T follicular helper cell (primary cell): ENCODE measurements at regions not wholly inside any gene's neighbourhood (a gene's known extent, or its start where the extent isn't known, plus 50 kb on each side); places are given as distances from the start of the nearest gene placed in this dataset.

Source experiments
- DNase-seq: peaks from one replicate; pipeline ENCODE4 v3.0.0-alpha.2; 2020; ENCODE audit warnings: low read depth

DNA sequence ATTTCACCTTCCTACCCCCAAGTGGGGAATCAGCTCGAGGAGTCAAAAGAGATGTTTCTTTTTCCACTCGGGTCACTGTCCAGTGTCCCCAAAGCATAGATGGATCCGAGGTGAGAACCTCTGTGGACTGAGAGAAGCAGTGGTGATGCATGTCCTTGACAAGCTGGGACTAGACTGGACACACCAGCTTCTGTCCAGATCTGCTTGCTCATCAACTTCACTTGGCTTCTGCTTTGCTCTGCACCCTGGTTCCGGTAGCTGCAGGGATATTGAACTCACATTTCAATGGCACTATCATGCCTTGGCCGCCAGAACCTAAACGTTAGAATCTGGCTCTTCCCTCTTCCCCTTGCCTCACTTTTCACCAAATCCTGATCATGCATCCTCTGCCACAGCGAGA is 50.3 kb upstream of the CXCL12 start:
- no peak for DNase-seq

DNA sequence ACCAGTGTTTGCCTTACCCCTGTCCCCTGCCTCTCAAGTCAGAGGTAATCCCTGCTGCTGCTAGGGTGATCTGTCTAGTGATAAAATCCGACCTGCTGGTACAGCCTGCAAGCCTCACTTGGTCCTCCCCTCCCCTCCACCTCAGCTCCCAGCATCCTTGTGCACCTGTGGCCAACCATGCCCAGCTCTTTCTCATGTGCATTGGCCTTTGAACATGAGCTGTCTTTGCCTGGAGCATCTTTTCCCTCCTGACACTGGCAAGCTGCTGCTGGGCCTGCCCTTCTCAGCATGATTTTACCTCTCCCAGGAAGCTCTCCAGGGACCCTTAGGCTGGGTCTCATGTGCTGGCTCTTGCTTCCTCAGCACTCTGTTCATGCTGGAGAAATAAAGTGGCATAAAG is 51.3 kb upstream of the CXCL12 start:
- no peak for DNase-seq

DNA sequence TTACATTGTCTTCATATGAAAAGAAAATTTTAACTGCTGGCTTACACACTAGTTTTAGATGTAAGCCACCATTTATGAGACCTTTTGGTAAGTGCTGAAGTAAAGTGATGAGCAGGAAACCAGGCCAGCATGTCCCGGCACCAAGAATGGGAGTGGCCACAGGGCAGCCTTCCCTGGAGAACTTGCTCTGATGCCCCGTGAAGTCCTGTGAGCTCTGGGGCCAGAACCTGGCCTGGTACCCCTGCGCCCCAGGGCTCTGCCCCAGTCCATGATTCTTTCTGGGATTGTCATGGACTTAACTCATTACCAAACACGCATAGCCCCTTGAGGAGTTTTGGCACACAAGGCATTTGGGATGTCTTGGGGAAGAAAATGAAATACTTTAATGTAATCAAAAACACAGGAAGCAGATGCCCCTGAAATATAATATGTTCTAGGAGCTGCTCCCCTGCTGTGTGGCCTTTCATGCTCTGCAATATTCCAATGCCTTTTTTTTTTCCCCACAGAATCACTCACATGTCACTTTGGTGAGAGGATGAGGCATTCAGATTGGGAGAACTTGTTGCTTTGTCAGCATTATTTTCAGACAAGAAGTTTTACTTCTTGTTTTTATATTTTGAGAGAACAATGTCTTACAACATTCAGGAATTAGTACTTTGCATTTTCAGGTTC is 53.1 kb upstream of the CXCL12 start:
- DNase-seq, result no peak

DNA sequence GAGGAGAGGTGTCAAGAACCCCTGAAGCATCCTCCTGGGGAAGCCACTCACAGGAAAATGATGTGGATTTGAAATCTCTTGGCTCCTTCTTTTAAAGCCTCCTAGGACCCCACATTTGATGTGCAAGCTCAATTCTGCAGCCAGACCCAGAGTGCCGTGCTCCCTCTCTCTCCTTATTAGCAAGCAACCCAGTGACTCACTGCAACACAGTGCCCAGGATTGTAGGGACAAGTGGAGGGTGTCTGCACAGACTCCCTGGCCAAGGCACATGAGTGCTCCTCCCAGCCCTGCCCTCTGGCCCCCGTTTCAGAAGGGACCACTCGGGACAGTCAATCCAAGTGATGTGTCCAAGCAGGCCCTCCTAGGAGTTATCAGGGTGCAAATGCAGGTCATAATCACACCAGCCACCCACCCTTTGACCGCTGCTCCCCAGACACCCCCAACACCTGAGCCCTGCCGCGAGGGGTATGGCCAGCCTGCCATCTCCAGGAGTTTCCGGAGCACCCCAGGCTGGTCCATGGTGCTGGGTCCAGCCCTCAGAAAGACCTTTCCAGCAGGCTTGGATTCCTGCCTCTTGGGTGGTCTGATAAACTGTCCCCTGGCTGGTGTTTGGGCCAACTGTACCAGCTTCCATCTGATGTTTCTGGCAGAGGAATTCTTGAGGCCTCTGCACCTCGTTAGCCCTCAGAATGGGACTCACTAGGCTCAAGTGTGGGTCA is 54.5 kb upstream of the CXCL12 start:
- no peak for DNase-seq

DNA sequence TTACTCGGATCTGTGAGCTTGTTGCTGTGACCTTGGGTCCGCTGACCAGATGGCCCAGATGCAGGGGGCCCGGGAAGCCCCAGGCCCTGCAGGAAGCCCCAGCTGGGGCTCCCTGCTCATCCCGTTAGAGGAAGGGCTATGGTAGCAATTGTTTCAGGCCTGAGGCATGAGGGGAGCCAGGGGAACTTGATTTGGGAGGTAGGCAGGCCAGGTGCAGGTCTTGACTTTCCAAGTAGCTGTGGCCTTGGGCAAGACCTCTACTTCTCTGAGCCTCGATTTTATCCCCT is 55.0 kb upstream of the CXCL12 start:
- DNase-seq, result no peak

DNA sequence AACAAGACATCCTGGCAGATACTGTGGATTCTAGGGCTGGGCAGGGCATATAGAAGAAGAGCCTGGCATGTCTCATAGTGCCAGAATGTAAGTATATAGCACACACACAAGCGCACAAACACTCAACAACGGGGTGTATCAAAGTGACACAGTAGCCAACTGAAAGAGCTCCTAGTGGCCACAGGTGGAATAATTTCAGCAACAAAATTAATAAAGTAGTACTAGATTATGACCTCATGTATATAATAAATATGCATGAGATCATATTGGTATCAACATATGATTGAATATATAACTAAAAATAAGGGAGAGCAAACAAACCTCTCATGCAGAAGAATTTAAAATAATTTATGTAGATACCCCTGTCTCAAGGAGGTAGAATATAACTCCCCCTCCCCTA is 72.4 kb upstream of the CXCL12 start:
- no peak for DNase-seq

DNA sequence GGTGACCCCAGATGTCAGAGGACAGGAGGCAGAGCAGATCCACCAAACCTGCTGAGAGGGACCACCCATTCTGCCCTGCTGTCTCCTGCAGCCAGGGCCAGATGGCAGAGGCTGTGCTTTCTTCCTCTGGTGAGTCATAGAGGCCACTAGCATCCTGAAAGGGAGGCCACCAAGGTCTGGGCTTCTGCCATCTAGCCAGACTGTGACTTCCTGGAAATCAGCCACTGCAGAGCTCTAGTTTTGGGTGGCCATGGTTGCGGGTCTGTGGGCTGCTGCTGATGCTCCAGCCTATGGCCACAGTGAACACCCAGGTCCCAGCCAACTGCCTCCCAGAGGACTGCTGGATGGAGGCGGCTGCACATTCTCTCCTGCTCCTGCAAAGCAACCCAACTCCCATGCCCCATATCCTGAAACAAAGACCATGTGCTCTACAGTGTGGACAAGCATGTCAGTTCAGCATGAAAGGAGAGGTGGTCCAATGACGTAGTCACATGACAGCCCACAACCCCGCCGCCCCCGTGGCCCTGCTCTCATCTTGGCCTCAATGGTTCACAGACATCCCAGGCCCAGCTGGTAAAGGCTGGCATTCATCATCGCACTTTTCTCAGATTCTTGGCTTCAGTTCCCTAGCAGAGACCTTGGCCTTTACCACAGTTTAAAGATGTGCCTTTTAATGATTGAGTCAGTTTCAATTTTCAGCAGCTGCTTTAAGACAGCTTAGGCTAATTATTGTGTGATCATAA is 73.9 kb upstream of the CXCL12 start:
- DNase-seq, result no peak

DNA sequence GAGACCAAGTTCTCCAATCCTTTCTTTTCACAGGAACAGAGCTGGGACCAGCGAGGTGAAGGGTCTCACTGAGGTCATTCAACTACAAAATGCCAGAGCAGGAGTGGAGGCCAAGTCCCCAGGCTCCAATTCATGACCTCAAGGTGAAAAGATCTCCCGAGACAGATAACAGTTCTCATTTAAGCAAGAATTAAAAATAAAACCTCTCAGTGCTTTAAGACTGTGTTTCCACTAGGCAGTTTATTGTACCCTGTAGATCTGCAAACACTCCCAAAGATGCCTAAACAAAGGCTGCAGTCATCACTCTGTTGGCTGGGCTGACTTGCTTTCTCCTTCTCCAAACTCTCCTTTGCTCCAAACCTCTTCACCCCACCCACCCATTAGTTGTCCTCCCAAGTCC is 74.8 kb upstream of the CXCL12 start:
- no peak for DNase-seq

DNA sequence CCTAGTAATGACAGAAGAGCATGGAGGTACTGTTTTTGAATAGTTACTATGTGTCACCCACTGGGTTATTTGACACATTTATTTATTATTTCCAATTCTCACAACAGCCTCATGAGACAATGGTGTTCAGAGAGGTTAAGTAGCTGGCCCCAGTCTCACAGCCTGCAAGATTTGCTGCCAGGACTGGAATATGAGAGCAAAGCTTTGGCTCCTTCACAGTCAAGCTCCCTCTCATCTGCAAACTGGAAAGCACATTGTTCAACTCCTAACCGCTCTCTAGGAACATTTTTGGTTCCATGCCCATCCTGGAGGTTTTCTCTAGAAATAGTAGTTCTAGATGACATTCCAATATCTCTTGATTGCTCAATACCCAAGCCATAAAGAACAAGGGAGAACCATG is 75.5 kb upstream of the CXCL12 start:
- no peak for DNase-seq

DNA sequence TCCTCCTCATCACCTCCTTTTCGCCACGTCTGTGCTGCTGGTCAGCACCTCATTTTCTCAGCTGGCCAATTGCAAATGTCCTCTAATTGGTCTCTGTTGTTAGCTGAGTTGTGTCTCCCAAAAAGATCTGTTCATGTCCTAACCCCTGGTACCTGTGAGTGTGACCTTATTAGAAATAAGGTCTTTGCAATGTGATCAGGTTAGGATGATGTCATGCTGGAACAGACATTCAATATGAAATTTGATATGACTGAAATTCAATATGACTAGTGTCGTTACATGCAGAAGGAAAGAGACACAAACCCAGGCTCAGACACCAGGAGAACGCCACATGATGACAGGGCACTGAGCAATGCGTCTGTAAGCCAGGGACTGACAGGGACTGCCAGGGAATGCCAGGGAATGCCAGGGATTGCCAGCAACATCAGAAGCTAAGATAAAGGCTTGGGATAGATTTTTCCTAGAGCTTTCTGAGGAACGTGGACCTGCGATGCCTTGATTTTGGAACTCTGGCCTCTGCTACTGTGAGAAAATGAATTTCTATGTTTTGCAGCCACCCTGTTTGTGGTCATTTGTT is 77.5 kb upstream of the CXCL12 start:
- no peak for DNase-seq

DNA sequence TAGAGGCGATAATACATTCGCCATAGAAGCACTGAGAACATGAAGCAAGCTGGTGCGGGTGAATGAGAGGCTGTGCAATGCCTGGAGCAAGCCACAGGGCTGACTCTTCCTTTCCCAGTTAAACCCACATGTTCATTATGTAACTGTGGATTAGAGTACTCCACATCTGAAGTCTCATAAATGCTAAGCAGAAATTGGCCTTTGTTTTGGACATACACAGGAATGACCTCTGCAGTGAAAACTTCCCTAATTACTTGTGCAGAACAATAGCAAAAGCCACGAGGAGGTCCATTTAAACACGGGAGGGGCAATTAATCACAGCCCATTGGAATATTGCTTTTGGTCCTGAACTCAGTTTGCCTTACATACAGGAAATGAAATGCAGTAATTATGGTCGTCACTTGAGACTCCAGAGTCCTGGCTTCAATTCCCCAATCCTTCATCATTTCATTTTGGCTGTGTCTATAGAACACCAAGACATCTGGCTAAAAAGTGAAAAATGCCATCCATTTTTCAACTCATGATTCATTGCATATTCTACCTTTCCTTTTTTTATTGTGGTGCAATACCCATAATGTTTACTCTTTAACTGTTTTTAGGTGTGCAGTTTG is 78.7 kb upstream of the CXCL12 start:
- DNase-seq, result no peak

DNA sequence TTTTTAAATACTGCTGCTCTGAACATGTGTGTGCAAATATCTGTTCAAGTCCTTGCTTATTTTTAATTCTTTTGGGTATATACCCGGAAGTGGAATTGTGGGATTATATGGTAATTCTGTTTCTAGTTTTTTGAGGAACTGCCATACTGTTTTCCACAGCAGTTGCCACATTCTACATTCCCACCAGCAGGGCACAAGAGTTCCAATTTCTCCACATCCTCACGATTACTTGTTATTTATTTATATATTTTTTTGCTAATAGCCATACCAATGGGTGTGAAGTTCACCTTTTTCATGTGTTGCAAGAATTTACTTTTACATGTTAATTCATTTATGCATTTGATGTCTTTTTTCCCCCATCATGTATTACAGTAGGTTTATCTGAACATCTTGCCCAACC is 79.6 kb upstream of the CXCL12 start:
- DNase-seq, result no peak

DNA sequence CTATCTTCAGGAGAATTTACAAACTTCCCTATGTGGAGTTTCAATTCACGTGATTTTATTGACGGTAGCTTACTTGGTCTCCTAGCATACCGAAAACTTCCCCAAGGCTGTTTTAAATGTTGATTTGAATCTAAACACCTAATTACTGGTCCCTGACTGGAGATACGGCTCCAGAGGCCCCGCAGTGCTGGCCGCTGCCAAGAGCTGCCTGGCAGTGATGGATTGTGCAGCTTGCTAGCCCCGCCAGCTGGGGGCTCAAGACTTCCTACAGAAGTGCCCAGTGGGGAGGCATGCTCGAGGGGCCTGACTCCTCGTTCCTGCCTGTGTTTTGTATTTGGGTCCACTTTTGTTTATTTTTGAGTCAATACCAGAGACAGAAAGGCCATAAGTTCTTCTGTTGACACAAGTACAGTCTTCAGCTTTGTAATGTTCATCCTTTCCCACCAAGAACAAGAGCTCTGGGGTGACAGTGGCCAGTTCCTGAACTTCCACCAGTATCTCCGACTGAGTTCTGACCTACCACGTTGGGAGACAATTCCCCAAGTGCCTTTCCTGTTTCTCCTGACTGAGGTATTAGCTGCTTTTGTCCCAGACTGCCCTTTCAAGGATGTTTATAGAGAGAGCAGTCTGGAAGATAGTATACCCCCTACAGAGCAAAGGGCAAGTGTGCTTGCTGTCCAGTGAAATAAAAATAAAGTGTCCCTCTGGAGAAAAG is 80.7 kb upstream of the CXCL12 start:
- DNase-seq, result no peak

DNA sequence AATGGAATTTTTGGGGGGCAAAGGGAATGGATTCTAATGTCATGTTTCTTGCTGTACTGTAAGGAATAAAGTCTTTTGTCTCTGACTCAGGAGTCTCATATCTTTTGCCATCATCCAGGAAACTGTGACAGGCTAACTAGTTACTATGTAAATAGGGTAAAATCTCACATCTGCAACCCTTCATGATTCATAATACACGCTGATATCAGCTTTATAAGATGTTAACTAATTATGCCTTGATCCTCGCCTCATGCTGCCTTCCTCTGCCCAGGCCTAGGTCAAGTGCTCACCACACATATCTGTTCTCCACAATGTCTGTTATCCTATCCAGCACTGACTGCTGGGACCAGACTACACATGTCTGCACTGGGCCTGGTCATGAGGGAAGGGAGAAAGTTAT is 81.3 kb upstream of the CXCL12 start:
- no peak for DNase-seq

DNA sequence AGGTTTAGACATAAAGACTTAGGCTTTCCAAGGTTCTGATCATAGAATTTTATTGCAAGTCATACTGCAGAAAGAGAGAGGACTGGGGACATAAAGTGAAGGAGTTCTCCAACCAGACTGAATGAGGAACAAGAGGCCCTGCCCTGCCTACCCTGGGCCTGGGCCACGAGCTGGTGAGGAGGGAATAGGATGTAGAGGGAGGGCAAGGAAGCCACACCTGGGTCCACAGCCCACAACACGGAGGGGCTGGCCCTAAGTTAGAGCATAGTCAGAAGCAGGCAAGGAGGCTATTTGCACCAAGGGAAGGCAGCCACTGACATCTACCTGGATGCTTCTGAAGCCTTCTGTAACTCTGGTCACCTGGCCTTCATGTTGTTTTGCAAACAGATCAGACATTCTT is 82.2 kb upstream of the CXCL12 start:
- DNase-seq, result no peak

DNA sequence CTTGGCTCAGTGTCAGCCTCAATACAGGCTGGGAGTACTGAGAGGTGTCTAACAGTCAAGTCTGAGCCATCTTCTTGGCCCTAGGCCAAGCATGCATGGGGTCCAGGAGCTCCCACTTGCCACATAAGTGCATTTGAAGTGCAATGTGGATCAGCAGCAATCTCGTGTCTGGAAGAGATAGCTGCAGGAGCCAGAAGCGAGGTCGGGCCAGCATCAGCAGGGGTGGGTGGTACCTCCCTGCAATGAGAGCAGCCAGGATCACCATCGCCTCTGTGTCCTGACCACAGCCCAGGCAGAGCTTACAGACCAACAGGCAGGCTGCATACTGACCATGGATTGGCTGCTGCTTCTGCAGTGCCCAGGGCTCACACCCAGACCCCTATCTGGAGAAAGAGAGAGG is 83.0 kb upstream of the CXCL12 start:
- DNase-seq, result no peak

DNA sequence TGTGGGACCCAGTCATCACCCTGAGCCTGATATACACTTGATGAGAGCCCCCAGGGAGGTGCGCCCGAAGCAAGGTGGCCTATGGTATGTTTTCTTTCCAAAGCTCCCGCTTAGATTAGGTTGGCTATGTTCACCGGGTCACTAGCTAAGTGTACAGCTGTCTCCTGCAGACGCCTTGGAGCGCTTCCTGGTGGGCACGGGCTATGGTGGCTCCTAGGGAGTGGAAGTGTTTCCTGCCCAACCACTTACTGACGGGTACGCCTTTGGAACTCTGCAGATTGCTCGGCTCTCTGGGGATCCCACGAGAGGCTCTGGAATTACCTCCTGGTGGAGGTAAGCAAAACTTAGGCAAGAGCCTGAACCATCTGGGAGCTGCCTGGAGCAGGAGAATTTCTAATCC is 83.6 kb upstream of the CXCL12 start:
- DNase-seq, result no peak

DNA sequence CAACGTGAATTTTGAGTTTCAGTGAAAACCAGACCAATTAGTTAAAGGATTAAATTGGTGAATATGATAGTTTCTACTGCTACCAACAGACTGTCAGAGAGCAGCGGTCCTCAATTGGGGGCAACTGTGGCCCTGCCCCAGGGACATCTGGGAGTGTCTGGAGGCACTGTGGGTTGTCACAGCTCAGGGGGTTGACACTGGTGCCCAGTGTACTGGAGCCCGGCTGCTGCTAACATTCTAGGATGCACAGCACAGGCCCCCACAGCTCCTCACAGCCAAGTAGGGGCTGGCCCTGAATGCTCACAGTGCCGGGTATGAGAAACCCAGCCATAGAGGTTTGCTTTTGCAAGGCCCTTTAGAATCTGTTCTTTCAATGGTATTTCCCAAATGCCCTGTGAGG is 84.1 kb upstream of the CXCL12 start:
- DNase-seq, result no peak

DNA sequence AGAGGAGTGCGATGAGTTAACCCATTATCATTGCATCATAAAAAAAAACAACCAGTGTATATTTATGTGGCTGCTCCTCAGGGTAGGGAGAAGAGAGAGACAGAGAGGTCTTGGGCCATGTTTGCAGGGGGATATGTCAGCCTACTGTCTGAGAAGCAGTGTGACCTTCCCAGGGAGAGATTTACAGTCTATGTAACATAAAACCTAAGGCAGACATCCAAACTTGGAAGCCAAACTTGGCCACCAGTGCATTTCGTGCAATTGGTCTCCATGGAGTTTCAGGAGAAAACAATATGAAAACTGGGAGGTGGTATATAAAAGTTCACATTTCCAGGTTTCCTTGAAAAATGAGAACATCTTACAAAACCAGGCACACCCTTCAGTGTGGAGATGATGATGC is 85.9 kb upstream of the CXCL12 start:
- DNase-seq, result no peak

DNA sequence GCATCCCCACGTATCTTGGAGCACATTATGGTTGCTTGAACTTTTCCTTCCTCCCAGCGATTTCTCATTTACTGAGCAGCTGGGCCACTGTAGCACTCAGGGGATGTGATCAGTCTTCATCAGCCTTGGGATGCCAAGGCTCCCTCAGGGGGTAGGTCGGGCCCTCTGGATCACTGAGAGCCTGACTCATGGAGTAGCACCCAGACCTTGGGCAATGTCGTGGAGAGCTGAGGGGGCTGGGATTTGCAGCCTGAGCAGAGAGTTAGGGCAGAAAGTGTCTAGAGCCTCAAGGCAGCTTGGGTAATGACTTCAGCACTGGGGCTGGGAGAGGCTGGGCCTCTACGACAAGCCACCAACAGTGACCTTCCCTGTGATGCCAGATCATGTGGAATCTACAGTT is 86.5 kb upstream of the CXCL12 start:
- DNase-seq, result no peak

DNA sequence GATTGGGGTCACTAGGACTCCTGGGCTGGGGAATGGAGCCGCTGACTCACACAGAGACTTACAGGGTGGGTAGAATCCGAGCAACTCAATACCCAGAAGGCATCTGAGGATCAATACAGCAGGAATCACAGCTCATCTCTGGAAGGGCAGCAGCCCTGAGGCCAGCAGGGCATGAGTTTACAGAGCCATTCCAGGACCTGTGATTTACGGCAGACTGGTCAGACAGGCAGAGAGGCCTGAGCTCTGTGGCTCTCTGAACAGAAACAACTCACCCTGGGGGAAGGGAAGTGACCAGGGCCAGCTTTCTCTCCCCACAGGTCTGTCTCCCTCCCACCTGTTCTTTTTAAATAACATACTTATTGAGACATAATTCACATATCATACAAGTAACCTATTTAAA is 88.2 kb upstream of the CXCL12 start:
- no peak for DNase-seq

DNA sequence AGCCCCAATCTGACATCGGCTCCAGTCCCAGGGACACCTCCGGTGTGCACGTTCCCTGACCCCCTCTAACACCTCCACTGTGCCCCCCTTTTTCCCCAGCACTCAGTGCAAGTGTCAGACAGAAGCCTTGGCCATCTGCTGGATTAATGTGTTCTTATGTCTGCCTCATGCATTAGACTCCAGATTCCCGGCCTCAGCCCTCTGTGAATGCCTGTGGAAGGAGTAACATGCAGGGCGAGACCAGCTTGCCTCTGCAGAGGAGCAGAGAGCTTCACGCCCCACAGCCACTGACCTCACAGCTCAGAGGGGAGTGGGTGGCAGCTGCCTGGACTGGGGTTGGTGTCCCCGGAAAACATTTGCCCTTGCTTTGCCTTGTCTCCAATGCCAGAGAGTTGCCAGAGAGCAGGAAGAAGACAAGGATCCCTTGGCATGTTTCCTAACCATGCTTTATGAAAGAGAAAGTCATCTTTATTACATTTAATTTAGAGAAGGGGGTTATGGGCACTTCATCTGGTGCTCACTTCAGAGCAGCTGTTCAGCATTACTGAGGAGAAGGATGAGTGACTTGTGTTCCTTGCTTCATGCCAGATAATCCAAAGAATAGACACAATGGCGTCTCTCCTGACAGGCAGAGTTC is 91.6 kb upstream of the CXCL12 start:
- DNase-seq, result no peak
